LNCaP clone FGC (cell line): ENCODE measurements at regions not wholly inside any gene's neighbourhood (a gene's known extent, or its start where the extent isn't known, plus 50 kb on each side); places are given as distances from the start of the nearest gene placed in this dataset.
A peak's percentile ranks its signal among the peaks of the same experiment; 100 is the strongest.

Experiments
- DNase-seq: peaks from one replicate; pipeline ENCODE4 v3.0.0-alpha.2; 2011; ENCODE audit warnings: low read depth
- H3K4me3 ChIP-seq: 2 replicates; pipeline ENCODE4 v1.5.1; 2011; ENCODE audit warnings: mild to moderate bottlenecking, low read depth, low read length, control low read depth
- TF ChIP-seq, protein P1 (sequence below): IDR thresholded peaks from 2 replicates; pipeline ENCODE4 v1.5.1; 2012; ENCODE audit warnings: mild to moderate bottlenecking; ENCODE audit not compliant: control insufficient read depth, insufficient read depth; ENCODE audit errors: extremely low read depth

- DNase-seq, result no peak
- TF ChIP-seq, protein P1, sequence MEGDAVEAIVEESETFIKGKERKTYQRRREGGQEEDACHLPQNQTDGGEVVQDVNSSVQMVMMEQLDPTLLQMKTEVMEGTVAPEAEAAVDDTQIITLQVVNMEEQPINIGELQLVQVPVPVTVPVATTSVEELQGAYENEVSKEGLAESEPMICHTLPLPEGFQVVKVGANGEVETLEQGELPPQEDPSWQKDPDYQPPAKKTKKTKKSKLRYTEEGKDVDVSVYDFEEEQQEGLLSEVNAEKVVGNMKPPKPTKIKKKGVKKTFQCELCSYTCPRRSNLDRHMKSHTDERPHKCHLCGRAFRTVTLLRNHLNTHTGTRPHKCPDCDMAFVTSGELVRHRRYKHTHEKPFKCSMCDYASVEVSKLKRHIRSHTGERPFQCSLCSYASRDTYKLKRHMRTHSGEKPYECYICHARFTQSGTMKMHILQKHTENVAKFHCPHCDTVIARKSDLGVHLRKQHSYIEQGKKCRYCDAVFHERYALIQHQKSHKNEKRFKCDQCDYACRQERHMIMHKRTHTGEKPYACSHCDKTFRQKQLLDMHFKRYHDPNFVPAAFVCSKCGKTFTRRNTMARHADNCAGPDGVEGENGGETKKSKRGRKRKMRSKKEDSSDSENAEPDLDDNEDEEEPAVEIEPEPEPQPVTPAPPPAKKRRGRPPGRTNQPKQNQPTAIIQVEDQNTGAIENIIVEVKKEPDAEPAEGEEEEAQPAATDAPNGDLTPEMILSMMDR, result no peak
- no peak overlapping the region for H3K4me3 ChIP-seq
Measured at GRCh38 chr1:193516755-193517388, 330.5 kb upstream of the B3GALT2 start.

DNA sequence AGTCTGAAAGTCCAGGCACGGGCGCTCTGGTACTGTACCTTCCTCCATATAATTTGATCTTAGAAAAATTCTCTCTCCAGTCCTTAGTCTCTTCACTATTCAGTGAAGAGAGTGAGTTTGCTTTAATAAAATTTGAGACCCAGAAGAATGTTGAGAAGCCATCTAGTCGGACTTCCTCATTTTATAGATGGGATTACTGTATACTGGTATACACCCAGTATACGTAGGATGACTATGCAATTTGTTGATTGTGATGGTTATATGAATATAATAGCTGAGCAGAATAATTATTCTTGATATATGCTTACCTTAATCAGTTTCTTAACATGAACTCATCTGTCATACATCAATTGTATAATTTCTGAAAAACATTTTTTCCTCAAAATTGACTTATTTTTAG is 328.0 kb upstream of the B3GALT2 start:
- TF ChIP-seq, protein P1, result no peak
- DNase-seq, result no peak

DNA sequence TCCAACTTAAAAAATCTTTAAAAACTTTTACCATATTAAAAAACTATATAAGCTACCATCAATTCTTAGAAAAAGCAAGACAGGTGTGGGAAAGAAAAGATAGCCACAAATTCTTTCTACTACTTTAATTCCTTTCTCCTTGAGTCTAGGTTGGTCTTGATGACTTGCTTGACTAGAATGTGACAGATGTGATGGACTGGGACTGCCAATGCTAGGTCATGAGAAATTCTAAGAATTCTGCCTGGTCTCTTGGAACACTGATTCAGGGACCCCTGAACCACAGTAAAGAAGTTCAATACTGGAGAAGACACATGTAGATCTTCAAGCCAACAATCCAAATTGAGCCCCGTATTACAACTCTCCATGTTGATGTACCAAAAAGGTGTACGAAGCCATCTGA is 326.6 kb upstream of the B3GALT2 start:
- TF ChIP-seq, protein P1, result no peak
- DNase-seq, result no peak
- H3K4me3 ChIP-seq, result no peak overlapping the region

More for the DNA sequence above, 328.0 kb upstream of the B3GALT2 start:
- H3K4me3 ChIP-seq, result no peak overlapping the region

- no peak for DNase-seq
- TF ChIP-seq, protein P1, result no peak
- no peak overlapping the region for H3K4me3 ChIP-seq
Measured at GRCh38 chr1:193504920-193505319, 318.5 kb upstream of the B3GALT2 start.

DNA sequence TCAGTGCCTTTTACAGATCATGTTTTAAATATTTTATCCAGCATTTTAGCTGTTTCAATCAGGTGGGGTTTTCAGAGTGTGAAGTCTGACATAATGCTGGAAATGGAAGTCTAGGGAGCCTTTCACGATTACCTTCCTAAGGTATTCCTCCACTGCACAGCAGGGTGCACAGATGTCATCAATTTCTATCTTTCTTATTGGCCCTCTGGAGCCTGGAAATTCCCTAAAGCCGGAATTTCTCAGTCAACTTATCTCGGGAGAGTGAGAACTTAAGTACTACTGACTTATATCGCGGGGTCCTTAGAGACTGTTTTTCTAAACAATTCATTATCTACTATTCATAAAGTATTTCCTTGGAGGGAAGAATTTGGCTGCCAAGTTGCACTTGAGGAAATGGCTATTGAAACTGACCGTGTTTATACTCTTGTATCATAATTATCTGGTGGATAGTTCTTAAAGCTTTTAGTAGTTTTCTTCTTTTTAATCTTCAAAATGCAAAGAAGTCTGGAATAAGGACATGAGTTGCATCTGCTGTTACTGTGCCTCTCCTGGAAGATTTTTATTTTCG is 311.8 kb upstream of the B3GALT2 start:
- TF ChIP-seq, protein P1, result no peak
- DNase-seq, result no peak
- H3K4me3 ChIP-seq, result no peak overlapping the region

- peak; percentile 32 for DNase-seq
- TF ChIP-seq, protein P1, result no peak
- H3K4me3 ChIP-seq, result no peak overlapping the region
Measured at GRCh38 chr1:193494368-193494767, 308.0 kb upstream of the B3GALT2 start.

DNA sequence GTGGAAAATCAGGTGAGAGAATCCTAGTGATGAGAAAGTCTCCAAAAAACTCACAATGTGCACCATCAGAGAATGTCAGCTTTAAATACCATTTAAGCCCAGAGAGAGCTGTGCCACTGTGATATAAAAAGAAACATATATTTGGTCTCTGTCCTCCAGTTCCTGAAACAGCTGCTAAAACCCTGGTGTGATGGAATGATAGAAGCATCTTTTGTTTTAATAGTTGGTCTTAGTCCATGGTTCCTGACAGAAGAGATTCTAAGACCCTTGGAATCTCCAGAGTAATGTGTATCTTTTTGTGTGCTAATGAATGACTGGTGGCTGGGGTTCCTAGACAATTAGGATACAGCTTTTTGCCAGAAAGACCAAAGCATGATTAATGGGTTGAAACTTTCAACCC is 302.8 kb upstream of the B3GALT2 start:
- no peak for DNase-seq
- no peak overlapping the region for H3K4me3 ChIP-seq
- TF ChIP-seq, protein P1, result no peak
